Tibial nerve (tissue), 3 donors: ENCODE measurements at regions not wholly inside any gene's neighbourhood (a gene's known extent, or its start where the extent isn't known, plus 50 kb on each side); places are given as distances from the start of the nearest gene placed in this dataset.

ENCODE experiments used
- CTCF ChIP-seq, 5 experiments: fragments of 200-600 bp in 3 of 5; fragments of 450-650 bp in 2 of 5; sonication (generic) in 3 of 5; IDR thresholded peaks; one replicate each; pipeline ENCODE4 v1.5.1; 2016 to 2019; ENCODE audit warnings: antibody characterized with exemption in 5 of 5, mild to moderate bottlenecking in 3 of 5, moderate library complexity in 2 of 5
- POLR2A ChIP-seq, 2 donors: fragments of 450-650 bp; IDR thresholded peaks; one replicate each; pipeline ENCODE4 v1.6.1; 2017; ENCODE audit warnings: antibody characterized with exemption in 2 of 2, mild to moderate bottlenecking in 2 of 2, moderate library complexity in 2 of 2

- no peak for TF ChIP-seq CTCF (IDR thresholded peaks at IDR 0.05)
- no peak for TF ChIP-seq POLR2A (IDR thresholded peaks at IDR 0.05)
Measured at GRCh38 chr3:39651993-39652739, 157.2 kb upstream of the MYRIP start.
